ENCODE measurements at regions not wholly inside any gene's neighbourhood (a gene's known extent, or its start where the extent isn't known, plus 50 kb on each side); places are given as distances from the start of the nearest gene placed in this dataset.

- DNase-seq, result no peak
Measured at GRCh38 chr1:56180520-56181190, 398.7 kb downstream of the PLPP3 start.

GRCh38 chr1:56179543-56179942, 399.8 kb downstream of the PLPP3 start:
- no peak for DNase-seq

DNA sequence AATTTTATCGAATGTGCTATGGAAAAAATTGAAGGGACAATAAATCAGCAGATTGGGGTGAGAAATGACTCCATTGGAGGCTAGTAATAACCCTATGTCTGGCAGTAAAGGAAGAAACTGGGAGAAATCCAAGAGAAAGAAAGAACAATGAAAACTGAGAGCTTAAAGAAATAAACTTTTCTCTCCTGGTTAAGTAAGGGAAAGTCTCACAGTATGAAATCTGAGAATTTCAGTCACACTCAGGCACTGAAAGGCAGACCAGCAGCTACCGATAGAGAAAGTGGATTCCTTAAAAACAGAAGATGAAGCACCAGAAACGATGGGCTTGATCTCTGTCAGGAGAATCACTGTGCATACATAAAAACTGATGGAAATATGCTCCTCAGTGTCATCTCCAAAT, 404.2 kb downstream of the PLPP3 start:
- DNase-seq, result no peak

GRCh38 chr1:56174176-56174885, 405.0 kb downstream of the PLPP3 start:
- no peak for DNase-seq

DNA sequence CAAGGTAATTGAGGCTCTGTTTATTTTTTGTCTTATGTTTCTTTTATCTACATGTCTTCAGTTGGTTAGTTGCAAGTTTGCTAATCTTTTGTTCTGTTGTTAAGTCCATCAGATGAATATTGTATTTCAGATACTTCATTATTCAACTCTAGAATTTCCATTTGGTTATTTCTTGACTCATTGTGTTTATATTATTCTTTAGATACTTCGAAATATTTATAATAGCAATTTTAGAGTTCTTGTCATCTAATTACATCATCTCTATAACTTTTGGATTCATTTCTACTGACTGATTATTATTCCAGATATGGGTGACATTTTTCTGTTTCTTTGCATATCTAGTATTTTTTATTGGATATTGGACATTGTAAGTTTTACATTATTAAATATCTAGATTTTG, 405.6 kb downstream of the PLPP3 start:
- no peak for DNase-seq

- no peak for DNase-seq
Measured at GRCh38 chr1:56171670-56172069, 407.7 kb downstream of the PLPP3 start.

- no peak for DNase-seq
Measured at GRCh38 chr1:56170784-56171320, 408.5 kb downstream of the PLPP3 start.

DNA sequence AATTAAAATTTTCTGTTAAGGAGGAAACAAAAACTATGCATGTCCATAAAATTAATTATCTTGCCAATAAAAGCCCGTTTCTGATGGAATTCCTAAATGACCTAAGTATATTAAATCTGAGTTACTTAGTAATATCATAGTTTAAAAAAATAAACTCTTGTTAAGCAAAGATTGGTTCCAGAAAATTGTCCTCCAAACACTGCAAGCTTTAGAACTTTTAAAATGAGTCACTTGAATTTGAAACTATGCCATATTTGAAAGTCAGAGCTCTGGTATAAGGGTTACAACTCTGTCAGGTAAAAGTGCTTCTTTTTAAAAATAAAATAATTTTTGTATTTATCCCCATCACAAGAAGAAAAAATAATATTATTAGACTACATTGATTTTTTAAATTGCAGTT, 409.5 kb downstream of the PLPP3 start:
- DNase-seq, result no peak

GRCh38 chr1:56168176-56168575, 411.2 kb downstream of the PLPP3 start:
- DNase-seq, result no peak

DNA sequence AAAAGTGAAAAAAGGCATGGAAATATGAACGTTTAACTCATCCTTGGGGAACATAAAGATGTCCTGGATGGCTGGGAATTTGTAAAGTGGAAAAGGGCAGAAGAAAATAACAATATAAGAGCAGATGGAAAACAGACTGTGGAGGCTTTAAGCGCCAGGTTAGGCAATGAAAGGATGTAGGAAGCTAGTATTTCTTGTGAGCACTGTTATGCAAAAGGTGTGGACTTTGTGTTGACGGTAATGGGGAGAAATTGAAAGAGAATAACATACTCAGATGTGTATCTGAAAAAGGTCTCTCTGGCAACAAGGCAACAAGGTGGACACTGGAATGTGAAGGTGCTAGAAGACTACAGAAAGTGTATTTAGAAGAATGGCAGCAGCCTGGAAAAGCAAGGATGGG, 411.8 kb downstream of the PLPP3 start:
- DNase-seq, result no peak

DNA sequence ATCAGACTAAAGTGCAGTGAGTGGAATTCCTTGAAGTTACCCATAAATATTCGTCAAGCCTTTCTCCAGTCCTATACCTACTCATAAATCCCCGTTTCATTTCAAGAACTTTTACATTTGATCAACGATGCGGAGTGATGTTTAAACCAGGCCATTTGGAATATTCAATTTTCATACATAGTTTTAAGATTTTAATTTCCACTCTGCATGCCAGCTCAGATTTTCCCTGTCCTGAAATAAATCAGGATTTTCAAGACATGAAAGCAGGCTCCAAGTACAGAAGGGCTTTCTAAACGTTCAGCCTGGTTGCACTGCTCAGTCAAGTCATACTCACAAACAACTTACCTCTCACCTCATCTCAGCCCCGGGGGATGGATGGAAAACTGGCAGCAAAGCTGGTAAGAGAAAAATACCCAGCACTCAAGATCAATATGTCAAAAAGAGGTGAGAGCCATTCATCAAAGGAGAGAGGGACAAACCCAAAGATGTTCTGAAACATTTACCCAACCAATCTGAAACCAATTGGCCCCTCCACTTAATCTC, 418.5 kb downstream of the PLPP3 start:
- DNase-seq, result no peak

GRCh38 chr1:56156971-56157876, 422.1 kb downstream of the PLPP3 start:
- DNase-seq, result no peak

- no peak for DNase-seq
Measured at GRCh38 chr1:56153276-56153675, 426.1 kb downstream of the PLPP3 start.

GRCh38 chr1:56152635-56153034, 426.7 kb downstream of the PLPP3 start:
- no peak for DNase-seq

DNA sequence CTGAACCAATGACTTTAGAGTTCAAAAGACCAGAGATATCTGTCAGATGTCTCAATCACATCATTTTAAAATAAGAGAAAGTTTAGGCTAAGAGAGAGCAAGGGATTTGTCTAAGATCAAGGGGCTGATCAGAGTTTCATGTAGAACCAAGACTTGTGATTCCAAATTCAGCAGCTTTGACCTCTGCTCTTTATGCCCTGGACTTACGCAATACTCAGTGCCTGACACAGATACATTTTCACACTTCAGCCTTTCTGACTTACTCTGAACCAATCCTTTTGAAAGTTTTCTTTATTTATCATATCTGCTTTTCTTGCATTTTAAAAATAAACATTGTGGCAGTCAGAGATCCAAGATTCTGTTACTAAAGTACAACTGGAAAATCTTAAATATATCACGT, 428.0 kb downstream of the PLPP3 start:
- no peak for DNase-seq

DNA sequence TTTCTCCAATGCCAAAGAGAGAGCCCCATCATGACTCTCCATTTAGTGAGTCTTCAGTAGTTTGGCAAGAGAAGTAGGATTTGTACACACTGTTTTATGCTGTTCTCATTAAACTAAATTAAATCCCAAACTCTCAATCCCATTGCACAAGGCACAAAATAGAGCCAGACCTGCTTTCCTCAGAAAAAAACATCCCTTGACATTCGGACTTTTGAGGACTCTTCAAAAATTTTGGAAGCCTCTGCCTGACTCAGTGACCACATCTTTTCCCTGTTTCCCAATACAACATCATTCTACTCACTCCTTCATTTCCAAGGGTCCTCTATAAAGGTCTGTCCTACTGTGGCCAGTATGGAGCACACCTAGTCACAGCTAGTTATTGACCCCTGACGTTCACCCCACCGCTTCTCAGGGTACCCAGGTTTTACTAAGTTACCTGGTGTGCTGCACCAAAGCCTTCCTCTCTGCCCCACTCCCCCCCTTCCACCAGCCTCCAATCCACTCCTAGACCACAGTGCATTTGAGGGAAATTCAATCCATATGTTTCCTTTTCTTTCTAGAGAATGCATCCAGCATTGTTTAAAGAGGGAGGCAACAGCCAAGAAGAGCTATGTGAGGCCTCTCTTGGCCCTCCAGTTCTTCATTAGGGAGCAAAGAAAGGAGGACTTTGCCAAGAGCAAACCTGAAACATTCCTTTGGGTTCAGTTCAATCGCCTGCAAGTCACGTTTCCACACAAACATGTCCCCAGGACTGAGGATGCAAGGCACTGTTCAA, 428.7 kb downstream of the PLPP3 start:
- no peak for DNase-seq

- no peak for DNase-seq
Measured at GRCh38 chr1:56149761-56150160, 429.6 kb downstream of the PLPP3 start.

- no peak for DNase-seq
Measured at GRCh38 chr1:56148326-56149193, 430.8 kb downstream of the PLPP3 start.

GRCh38 chr1:56147459-56147858, 431.9 kb downstream of the PLPP3 start:
- DNase-seq, result no peak

DNA sequence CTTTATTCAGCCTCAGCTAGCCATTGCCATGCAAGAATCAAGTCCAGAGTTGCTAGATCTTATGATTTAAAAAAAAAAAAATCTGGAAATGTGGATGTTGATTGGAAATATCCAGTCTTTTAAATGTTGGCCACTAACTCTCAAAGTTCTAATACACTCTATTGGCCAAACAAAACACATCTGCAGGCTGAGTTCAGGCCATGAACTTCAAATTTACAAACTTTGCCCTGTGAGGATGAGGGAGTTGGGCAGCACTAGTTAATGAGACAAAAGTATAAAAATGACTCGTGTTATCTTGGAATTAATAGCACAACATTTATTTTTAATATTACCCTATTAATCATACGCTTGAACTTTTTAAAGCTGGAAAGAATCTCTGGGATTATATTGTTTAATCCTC, 432.3 kb downstream of the PLPP3 start:
- no peak for DNase-seq

DNA sequence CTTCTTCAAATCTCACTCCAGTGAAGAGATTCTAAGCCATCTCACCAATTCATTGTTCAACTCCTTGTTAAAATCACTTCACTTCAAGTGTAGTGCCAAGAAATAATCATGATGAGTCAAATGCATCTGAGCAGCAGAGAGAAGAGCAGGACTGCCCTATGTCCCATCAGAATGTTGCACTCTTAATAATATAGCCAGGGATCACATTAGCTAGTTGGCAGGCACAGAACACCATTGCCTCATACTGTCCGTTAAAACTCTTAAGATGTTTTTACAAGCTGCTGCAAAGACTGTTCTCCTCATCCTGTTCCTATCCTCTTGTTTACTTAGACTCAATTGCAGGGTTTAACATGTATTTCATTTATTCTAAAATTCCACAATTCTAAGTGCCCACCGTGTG, 432.9 kb downstream of the PLPP3 start:
- no peak for DNase-seq

Data from NCI-H2107 (cell line).